Stimulated activated naive B cell treated with anti-CD40 and anti-IgM and Interleukin-4, amounts not matched to agents 10 μg/mL and 1 μg/mL and 100 μg/mL, for 72 hours (primary cell): ENCODE measurements at regions not wholly inside any gene's neighbourhood (a gene's known extent, or its start where the extent isn't known, plus 50 kb on each side); places are given as distances from the start of the nearest gene placed in this dataset.

Source experiments
- ATAC-seq, 2 donors: fragments of 150-1000 bp; cut with Tn5 transposase; replicated peaks; 2 replicates each; pipeline ENCODE4 v1.10.0; 2021; ENCODE audit warnings: moderate library complexity in 1 of 2
- DNase-seq: peaks from one replicate; pipeline ENCODE4 v3.0.0; 2021
- H3K27ac Mint-ChIP-seq: one replicate; pipeline ENCODE4 v1.8.0; 2022; ENCODE audit warnings: mild to moderate bottlenecking, mixed read lengths
- H3K27me3 Mint-ChIP-seq, 2 donors: one replicate each; pipeline ENCODE4 v1.8.0; 2022; ENCODE audit warnings: mixed read lengths in 2 of 2
- H3K36me3 Mint-ChIP-seq, 2 donors: one replicate each; pipeline ENCODE4 v1.8.0; 2022; ENCODE audit warnings: mixed read lengths in 2 of 2, mild to moderate bottlenecking in 1 of 2
- H3K4me1 Mint-ChIP-seq, 2 donors: one replicate each; pipeline ENCODE4 v1.8.0; 2022; ENCODE audit warnings: mixed read lengths in 2 of 2, mild to moderate bottlenecking in 1 of 2
- H3K4me3 Mint-ChIP-seq, 2 donors: one replicate each; pipeline ENCODE4 v1.8.0; 2022; ENCODE audit warnings: mild to moderate bottlenecking in 2 of 2, mixed read lengths in 2 of 2, moderate library complexity in 1 of 2
- H3K9me3 Mint-ChIP-seq, 2 donors: one replicate each; pipeline ENCODE4 v1.8.0; 2022; ENCODE audit warnings: mixed read lengths in 2 of 2, mild to moderate bottlenecking in 1 of 2

DNA sequence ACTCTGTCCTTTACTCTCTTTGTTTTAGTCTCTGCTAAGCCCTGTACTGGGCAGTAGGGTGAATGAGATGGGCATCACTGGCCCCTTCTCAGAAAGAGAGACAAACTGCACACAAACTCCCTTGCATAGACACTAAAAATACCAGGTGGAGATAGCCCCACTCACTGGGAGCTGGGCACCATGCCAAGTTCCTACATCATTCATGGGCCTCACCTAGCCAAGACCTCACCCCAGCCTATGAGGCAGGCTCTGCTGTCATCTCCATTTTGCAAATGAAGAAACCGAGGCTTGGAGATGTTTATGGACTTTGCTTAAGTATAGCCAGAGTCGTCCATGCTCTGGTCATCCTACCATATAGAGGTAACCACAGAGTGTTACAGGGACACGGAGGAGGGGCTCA, 499.8 kb upstream of the CDH11 start:
- no peak overlapping the region for H3K4me3 Mint-ChIP-seq
- no peaks in the 10 kb centered on the region for H3K27me3 Mint-ChIP-seq
- no peaks in the 10 kb centered on the region for H3K4me1 Mint-ChIP-seq
- no peak for DNase-seq
- no peak overlapping the region for H3K27ac Mint-ChIP-seq
- H3K36me3 Mint-ChIP-seq, result no peaks in the 10 kb centered on the region
- H3K9me3 Mint-ChIP-seq, result no peaks in the 10 kb centered on the region
- ATAC-seq, result no peak

DNA sequence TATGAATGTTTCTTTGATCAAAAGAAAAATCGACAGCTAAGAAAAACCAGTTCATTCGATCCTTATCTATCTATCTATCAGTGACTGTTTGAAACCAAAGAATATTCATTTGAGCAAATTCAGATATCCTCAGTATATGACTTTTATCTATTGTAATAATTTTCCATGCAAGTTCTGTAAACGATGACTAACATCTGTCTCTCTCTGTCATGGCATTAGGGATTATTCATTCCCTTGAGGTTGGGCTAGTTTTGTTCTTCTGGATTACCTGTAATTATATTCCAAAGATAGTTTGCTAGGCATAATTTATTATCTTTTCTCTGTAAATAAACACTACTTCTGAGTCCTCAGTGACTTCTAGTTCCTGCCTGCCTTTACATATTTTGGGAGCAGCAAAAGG, 497.7 kb upstream of the CDH11 start:
- Mint-ChIP-seq H3K27me3 (no peaks in the 10 kb centered on the region), H3K36me3 (no peaks in the 10 kb centered on the region), H3K4me1 (no peaks in the 10 kb centered on the region), H3K9me3 (peaks cover 2% of the 10 kb centered on the region in 2 donors), H3K4me3 (no peak overlapping the region), H3K27ac (no peak overlapping the region)
- ATAC-seq (no peak), DNase-seq (no peak)

DNA sequence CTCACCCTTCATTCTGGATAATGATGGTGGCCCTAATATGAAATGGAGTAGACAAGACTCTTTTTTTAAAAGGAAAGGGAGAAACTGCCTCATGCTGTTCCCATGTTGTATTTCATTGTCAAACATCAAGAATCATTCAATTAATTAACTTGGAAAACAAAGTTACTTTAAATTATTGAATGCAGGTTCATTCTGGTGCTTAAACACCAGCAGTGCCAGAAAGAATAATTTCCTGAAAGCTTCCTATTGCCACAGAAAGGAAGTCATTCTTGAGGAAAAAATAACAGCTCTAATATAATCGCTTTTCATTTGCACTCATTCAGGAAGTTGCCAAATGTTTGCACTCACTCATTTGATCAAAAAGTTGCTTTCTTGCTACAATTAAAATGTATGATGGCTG, 497.1 kb upstream of the CDH11 start:
- Mint-ChIP-seq H3K4me3 (no peak overlapping the region), H3K9me3 (peaks cover 4 to 5% of the 10 kb centered on the region in 2 donors), H3K36me3 (no peaks in the 10 kb centered on the region), H3K27ac (no peak overlapping the region), H3K27me3 (no peaks in the 10 kb centered on the region), H3K4me1 (no peaks in the 10 kb centered on the region)
- ATAC-seq, result no peak
- no peak for DNase-seq

DNA sequence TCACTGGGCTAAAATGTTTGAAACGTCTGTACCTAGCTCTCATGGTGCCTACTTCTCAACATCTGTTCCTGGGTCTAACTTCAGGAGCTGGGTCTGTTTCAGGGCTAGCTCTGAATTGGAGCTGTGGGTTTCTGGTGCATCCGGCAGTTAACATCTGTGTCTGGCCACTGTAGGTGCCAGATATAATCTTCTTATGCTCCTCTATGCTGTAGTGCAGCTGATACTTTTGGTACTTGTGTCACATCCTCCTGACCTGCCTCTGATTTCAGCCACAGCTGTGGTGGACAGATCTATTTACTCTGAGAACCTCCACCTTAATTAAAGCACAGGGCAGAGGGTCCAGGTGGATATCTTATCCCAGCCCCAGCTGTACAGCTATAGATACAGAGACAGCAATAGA, 496.5 kb upstream of the CDH11 start:
- peaks cover 4 to 5% of the 10 kb centered on the region in 2 donors for H3K9me3 Mint-ChIP-seq
- H3K27ac Mint-ChIP-seq, result no peak overlapping the region
- H3K4me3 Mint-ChIP-seq, result no peak overlapping the region
- no peak for ATAC-seq
- DNase-seq, result no peak
- no peaks in the 10 kb centered on the region for H3K27me3 Mint-ChIP-seq
- no peaks in the 10 kb centered on the region for H3K36me3 Mint-ChIP-seq
- no peaks in the 10 kb centered on the region for H3K4me1 Mint-ChIP-seq

DNA sequence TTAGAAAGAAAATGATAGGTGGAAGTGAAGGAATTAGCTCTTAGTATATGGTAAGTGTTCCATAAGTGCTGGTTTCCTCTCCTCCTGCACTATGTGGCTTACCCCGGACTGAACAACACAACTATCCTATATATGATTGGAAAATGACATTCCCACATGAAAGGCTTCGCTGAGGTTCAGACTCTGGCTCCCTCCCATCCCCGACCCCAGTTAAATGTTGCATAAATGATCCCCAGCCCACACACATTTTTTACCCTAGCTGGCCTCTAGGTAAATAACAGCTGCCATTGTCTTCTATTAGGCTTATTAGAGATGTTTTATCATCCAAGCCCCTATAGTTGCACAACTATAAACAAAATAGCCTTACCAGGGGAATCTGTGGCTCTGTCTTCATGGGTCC, 495.6 kb upstream of the CDH11 start:
- Mint-ChIP-seq H3K27me3 (no peaks in the 10 kb centered on the region), H3K27ac (no peak overlapping the region), H3K9me3 (peaks cover 4 to 5% of the 10 kb centered on the region in 2 donors), H3K36me3 (no peaks in the 10 kb centered on the region), H3K4me3 (no peak overlapping the region), H3K4me1 (no peaks in the 10 kb centered on the region)
- no peak for ATAC-seq
- DNase-seq, result no peak

DNA sequence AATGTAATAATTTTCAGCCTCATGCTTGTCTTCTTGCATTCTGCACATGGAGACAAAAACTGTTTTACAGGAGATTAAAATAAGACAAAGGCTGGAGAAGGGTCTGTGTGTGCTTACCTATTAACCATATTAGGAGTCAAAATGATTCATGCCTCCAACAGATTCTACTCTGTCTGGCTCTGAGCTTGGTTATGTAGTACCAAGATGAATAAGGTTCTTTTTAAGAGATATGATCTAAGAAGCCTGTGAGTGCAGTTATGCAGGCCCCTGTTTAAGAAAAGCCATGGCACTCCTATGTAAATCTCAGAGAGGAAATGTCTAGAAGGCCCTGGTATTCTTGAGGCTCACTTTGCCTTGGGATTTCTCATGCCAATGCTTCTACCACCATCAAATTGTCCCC, 486.6 kb upstream of the CDH11 start:
- no peak overlapping the region for H3K27ac Mint-ChIP-seq
- no peaks in the 10 kb centered on the region for H3K36me3 Mint-ChIP-seq
- peaks cover 4 to 7% of the 10 kb centered on the region in 2 donors for H3K9me3 Mint-ChIP-seq
- H3K4me3 Mint-ChIP-seq, result no peak overlapping the region
- H3K4me1 Mint-ChIP-seq, result no peaks in the 10 kb centered on the region
- no peak for ATAC-seq
- DNase-seq, result no peak
- H3K27me3 Mint-ChIP-seq, result no peaks in the 10 kb centered on the region

DNA sequence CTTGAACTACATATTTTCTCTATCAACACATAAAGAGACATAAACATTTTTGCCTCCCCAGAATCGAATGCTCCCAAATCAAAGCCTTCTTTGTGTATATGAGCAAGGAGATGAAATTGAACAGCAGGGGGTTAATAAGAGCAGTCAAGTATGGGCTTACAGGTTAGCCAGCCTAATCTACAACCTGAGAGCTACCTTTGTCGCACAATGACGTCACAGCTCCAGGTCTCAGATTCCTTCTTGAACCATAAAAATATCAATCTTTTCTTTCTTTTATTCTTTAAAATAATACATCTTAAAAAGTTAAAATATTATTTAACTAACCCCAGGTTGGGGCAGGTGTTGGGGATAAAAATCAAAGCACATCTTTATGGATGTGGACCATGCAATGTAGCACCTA, 482.9 kb upstream of the CDH11 start:
- DNase-seq (no peak), ATAC-seq (no peak)
- Mint-ChIP-seq H3K4me3 (no peak overlapping the region), H3K36me3 (no peaks in the 10 kb centered on the region), H3K27me3 (no peaks in the 10 kb centered on the region), H3K4me1 (no peaks in the 10 kb centered on the region), H3K27ac (no peak overlapping the region), H3K9me3 (peaks cover 13 to 14% of the 10 kb centered on the region in 2 donors)

DNA sequence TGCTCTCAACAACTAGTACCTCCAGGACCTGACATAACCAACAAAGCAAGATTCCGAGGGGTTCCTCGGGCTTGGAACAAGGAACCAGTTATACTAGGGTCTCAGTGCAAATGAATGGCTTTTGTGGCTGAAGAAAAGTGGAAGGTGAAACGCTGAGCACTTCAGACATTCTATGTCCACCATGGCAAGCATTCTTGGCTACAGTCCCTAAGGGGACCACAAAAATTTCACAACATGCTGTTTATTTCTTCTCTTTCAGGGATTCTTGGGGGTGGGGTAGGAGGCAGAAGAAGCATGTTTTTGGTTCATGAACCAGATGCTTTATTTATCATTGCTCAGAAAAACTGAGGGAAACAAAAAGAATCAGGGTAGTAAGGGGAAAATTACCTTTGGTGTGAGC, 479.9 kb upstream of the CDH11 start:
- H3K27me3 Mint-ChIP-seq, result no peaks in the 10 kb centered on the region
- no peak overlapping the region for H3K27ac Mint-ChIP-seq
- no peak for DNase-seq
- ATAC-seq, result no peak
- no peak overlapping the region for H3K4me3 Mint-ChIP-seq
- H3K4me1 Mint-ChIP-seq, result no peaks in the 10 kb centered on the region
- H3K9me3 Mint-ChIP-seq, result peaks cover 9 to 13% of the 10 kb centered on the region in 2 donors
- no peaks in the 10 kb centered on the region for H3K36me3 Mint-ChIP-seq

DNA sequence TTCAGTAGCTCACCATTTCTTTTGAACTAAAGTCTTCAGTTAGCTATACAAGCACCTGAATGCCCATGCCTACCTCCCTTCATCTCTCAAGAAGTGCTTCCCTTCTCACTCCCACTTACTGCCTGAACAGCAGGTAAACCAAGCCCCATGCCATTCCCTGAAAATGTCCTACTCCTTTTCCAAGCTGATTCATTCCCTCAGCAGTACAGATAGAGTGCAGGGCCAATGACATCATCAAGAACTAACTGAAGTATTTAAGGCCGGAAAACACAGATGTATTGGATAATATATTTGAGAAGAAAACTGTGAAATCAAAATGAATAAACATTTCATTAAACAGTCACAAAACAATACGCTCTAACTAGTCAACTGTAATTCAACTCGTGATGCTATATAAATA, 478.8 kb upstream of the CDH11 start:
- Mint-ChIP-seq H3K4me1 (no peaks in the 10 kb centered on the region), H3K36me3 (no peaks in the 10 kb centered on the region), H3K27ac (no peak overlapping the region), H3K27me3 (no peaks in the 10 kb centered on the region), H3K4me3 (no peak overlapping the region), H3K9me3 (peaks cover 13 to 15% of the 10 kb centered on the region in 2 donors)
- no peak for ATAC-seq
- DNase-seq, result no peak

DNA sequence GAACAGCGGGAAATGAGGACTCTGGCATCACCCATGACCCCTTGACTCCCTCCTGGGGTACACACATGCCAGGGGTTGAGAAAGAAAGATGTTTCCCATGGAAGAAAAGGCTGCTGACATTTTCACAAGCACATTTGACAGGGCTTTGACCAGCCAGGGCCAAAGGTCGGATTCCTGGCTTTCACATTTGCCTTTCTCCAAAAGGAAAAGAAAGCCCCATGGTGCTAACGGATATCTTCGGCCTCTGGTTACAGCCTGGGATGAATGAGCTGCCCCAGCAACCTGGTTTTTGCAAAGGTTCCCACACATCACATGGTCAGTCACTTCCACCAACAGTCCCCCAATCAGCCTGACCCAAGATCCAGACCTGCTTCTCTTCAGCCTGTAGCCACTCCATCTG, 478.2 kb upstream of the CDH11 start:
- no peaks in the 10 kb centered on the region for H3K27me3 Mint-ChIP-seq
- no peaks in the 10 kb centered on the region for H3K36me3 Mint-ChIP-seq
- H3K4me1 Mint-ChIP-seq, result no peaks in the 10 kb centered on the region
- ATAC-seq, result no peak
- peaks cover 15% of the 10 kb centered on the region in 2 donors for H3K9me3 Mint-ChIP-seq
- no peak overlapping the region for H3K27ac Mint-ChIP-seq
- DNase-seq, result no peak
- H3K4me3 Mint-ChIP-seq, result no peak overlapping the region

DNA sequence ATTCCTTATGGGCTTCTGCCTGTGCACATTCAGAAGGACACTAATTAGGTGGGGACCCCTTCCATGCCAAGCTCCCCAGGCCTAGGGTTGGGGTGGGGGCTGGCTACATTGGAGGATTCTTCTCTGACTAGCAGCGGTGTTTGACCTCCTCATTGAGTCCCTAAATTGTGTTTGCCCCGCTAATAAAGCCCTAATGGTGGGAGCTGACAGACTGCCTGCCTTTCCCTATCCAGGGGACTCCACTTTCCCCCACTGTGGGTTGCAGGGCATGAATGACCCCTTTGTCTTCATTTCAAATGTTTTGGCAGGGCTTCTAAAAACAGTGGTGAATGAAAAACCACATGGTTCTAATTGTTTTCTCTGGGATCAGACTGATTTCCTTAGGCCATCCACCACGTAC, 476.8 kb upstream of the CDH11 start:
- Mint-ChIP-seq H3K27ac (no peak overlapping the region), H3K27me3 (no peaks in the 10 kb centered on the region), H3K9me3 (peaks cover 12 to 15% of the 10 kb centered on the region in 2 donors), H3K36me3 (no peaks in the 10 kb centered on the region), H3K4me1 (no peaks in the 10 kb centered on the region), H3K4me3 (no peak overlapping the region)
- no peak for ATAC-seq
- DNase-seq, result no peak

DNA sequence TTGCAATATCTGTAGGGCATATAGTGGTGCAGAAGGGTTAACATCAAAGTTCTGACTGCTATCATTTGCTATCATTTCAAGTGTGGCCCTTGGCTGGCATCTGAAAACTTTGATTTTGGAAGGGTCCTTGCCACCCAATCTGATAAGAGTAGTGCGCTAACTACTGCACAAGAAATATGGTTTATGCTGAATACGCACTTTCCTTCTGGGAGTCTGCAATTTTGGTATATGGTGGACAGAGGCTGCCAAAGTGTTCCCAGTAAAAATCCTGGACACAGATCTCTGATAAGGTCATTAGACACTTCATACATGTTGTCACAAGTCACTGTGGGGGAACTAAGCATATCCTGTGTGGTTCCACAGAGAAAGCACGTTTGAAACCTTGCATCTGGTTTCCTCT, 461.6 kb upstream of the CDH11 start:
- H3K4me3 Mint-ChIP-seq, result no peak overlapping the region
- no peak overlapping the region for H3K27ac Mint-ChIP-seq
- ATAC-seq (no peak), DNase-seq (no peak)
- no peaks in the 10 kb centered on the region for H3K4me1 Mint-ChIP-seq
- H3K9me3 Mint-ChIP-seq, result peaks cover 0 to 2% of the 10 kb centered on the region in 2 donors
- H3K36me3 Mint-ChIP-seq, result no peaks in the 10 kb centered on the region
- H3K27me3 Mint-ChIP-seq, result peaks cover 0 to 5% of the 10 kb centered on the region in 2 donors

DNA sequence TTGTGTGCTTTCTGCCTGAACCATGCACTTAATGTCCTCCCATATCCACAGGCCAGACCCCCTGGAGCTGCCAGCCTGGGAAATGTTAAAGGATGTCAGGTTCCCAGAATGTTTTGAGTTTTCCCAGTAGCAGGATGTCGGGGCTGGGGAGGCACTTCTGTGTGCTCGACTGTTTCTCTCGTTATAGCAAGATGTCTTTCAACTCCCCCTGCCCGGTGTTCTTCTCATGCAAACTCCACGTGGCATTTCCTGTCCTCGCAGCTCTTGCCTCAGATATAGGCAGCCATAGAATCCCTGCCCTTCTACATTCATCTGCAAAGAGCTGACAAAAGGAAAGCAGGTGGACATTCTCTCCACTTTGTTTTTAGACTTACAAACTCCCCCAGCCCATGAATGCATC, 457.2 kb upstream of the CDH11 start:
- H3K27ac Mint-ChIP-seq, result no peak overlapping the region
- DNase-seq (no peak), ATAC-seq (no peak)

DNA sequence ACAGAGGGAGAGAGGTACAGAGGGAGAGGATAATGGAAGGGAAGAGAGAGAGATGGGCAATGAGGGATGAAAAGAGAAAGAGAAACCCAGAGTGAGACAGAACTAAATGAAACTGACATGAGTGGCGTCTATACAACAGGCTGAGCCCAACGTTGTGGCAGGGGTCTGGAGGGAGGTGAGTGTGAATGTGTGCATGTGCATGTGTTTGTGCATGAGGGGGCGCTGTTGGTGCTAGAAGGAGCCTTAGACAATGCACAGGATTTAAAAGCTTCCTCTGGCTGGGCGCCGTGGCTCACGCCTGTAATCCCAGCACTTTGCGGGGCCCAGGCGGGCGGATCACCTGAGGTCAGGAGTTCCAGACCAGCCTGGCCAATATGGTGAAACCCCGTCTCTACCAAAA, 454.8 kb upstream of the CDH11 start:
- Mint-ChIP-seq H3K4me1 (no peaks in the 10 kb centered on the region), H3K4me3 (no peak overlapping the region), H3K27ac (no peak overlapping the region), H3K27me3 (no peaks in the 10 kb centered on the region), H3K9me3 (peaks cover 8 to 9% of the 10 kb centered on the region in 2 donors), H3K36me3 (no peaks in the 10 kb centered on the region)
- ATAC-seq (no peak), DNase-seq (no peak)

More for the DNA sequence above, 457.2 kb upstream of the CDH11 start:
- H3K9me3 Mint-ChIP-seq, result peaks cover 8 to 9% of the 10 kb centered on the region in 2 donors
- H3K4me3 Mint-ChIP-seq, result no peak overlapping the region
- H3K27me3 Mint-ChIP-seq, result no peaks in the 10 kb centered on the region
- no peaks in the 10 kb centered on the region for H3K4me1 Mint-ChIP-seq
- H3K36me3 Mint-ChIP-seq, result no peaks in the 10 kb centered on the region

DNA sequence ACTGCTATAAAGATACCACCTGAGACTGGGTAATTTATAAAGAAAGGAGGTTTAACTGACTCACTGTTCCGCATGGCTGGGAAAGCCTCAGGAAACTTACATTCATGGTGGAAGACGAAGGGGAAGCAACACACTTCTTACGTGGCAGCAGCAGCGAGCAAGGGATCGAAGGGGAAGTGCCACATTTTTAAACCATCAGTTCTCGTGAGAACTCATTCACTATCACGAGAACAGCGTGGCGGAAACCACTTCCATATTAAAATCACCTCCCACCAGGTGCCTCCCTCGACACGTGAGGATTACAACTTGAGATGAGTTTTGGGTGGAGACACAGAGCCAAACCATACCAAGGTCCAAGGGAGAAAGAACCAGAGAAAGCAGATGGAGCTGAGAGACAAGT, 454.3 kb upstream of the CDH11 start:
- no peak for ATAC-seq
- H3K9me3 Mint-ChIP-seq, result peaks cover 8 to 9% of the 10 kb centered on the region in 2 donors
- H3K27ac Mint-ChIP-seq, result no peak overlapping the region
- no peaks in the 10 kb centered on the region for H3K27me3 Mint-ChIP-seq
- H3K4me1 Mint-ChIP-seq, result no peaks in the 10 kb centered on the region
- DNase-seq, result no peak
- no peaks in the 10 kb centered on the region for H3K36me3 Mint-ChIP-seq
- H3K4me3 Mint-ChIP-seq, result no peak overlapping the region

DNA sequence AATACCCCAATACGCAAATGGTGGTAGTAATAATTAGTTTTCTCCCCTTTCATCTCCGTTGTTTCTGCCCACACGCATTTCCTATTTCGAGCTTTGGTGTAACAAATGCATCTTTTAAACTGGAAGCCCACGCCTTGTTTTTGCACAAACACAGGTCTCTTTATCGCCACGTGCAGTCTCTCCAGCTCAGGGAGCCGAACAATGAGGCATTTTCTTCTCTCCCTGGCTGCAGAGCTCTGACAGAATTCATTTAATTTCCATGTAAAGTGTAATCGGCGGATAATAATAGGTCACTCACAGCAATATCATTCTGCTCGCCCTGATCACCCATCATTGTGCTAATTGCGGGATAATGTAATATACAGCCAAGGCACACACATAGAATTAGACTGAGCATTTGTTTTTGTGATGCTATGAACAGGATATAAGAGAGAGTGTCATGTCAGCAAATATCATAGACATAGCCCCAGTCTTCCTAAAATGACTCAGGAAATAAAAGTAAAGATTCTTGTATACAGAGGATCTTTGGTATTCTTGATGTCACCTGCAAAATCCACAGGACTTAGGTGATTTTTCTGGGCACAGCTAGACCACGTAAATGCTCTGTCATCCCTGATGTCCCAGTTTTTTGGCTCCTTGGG, 452.6 kb upstream of the CDH11 start:
- Mint-ChIP-seq H3K9me3 (peaks cover 11 to 14% of the 10 kb centered on the region in 2 donors), H3K27me3 (no peaks in the 10 kb centered on the region), H3K4me3 (no peak overlapping the region), H3K36me3 (no peaks in the 10 kb centered on the region), H3K4me1 (no peaks in the 10 kb centered on the region), H3K27ac (no peak overlapping the region)
- ATAC-seq (no peak), DNase-seq (no peak)
